SH-SY5Y (cell line): ENCODE measurements at regions not wholly inside any gene's neighbourhood (a gene's known extent, or its start where the extent isn't known, plus 50 kb on each side); places are given as distances from the start of the nearest gene placed in this dataset.

ENCODE experiments used
- GATA2 ChIP-seq: IDR thresholded peaks from 2 replicates; pipeline ENCODE4 v1.6.1; 2011; ENCODE audit warnings: mild to moderate bottlenecking, low read depth, low read length
- GATA3 ChIP-seq: IDR thresholded peaks from 2 replicates; pipeline ENCODE4 v1.6.1; 2011; ENCODE audit warnings: low read depth, mild to moderate bottlenecking, low read length, moderate library complexity

- no peak for TF ChIP-seq GATA2
- TF ChIP-seq GATA3, result no peak
Observed at GRCh38 chr2:57465967-57466366, 580.6 kb upstream of the VRK2 start.
